Activated B cell treated with CpG ODN at 0.5 μM for 24 hours (primary cell): ENCODE measurements at regions not wholly inside any gene's neighbourhood (a gene's known extent, or its start where the extent isn't known, plus 50 kb on each side); places are given as distances from the start of the nearest gene placed in this dataset.

Experiments used
- ATAC-seq: fragments of 200-7000 bp; cut with Tn5 transposase; one replicate; pipeline ENCODE4 v1.10.0; 2021; ENCODE audit warnings: low read depth, mild to moderate bottlenecking, moderate library complexity
- CTCF ChIA-PET: fragments of 350-600 bp; sonication (Branson Sonifier 250); formaldehyde crosslinking; loops from one replicate; lab custom pipeline; 2021; ENCODE audit warnings: antibody characterized with exemption; lab: Charles Lee
- POLR2A ChIA-PET: fragments of 350-600 bp; sonication (Branson Sonifier 250); formaldehyde crosslinking; loops from one replicate; lab custom pipeline; 2021; ENCODE audit warnings: antibody characterized with exemption; lab: Charles Lee
- DNase-seq: peaks from one replicate; pipeline ENCODE4 v3.0.0; 2022
- H3K27ac Mint-ChIP-seq: one replicate; pipeline ENCODE4 v1.8.0; 2020; ENCODE audit warnings: mixed read lengths
- H3K27me3 Mint-ChIP-seq: one replicate; pipeline ENCODE4 v1.8.0; 2021; ENCODE audit warnings: mixed read lengths
- H3K36me3 Mint-ChIP-seq: one replicate; pipeline ENCODE4 v1.8.0; 2021; ENCODE audit warnings: low read depth, mixed read lengths
- H3K4me1 Mint-ChIP-seq: one replicate; pipeline ENCODE4 v1.8.0; 2021; ENCODE audit warnings: mixed read lengths
- H3K4me3 Mint-ChIP-seq: one replicate; pipeline ENCODE4 v1.8.0; 2020; ENCODE audit warnings: mild to moderate bottlenecking, mixed read lengths
- H3K9me3 Mint-ChIP-seq: one replicate; pipeline ENCODE4 v1.8.0; 2020; ENCODE audit warnings: mixed read lengths
- intact Hi-C: fragments of 100-400 bp; cut with micrococcal nuclease; formaldehyde crosslinking; loops from one replicate; pipeline ENCODE4 v1.15.1; 2024
- TF ChIP-seq, protein P1 (sequence below): fragments of 200-600 bp; IDR thresholded peaks from one replicate; pipeline ENCODE4 v1.8.0; 2022; ENCODE audit warnings: antibody characterized with exemption, mild to moderate bottlenecking

DNA sequence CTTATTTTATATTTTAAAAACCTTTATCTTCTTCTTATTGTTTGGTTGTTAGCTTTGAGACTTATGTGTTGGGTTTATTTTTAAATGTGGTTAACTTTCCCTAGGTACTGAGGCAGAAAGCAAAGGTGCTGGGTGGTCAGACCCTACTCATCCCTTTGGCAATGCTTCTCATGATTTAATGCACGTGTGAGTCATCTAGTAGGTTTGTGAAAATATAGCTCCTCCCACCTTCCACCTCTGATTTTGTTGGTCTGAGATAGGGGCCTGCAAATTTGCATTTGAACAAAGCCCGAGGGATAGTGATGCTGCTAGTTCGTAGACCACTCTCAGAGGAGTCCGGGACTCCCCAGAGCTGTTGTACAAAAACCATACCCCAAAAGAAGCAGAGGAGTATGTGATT is 771.3 kb upstream of the ARGLU1 start:
- no peaks in the 10 kb centered on the region for H3K36me3 Mint-ChIP-seq
- POLR2A ChIA-PET, result no interaction called here
- CTCF ChIA-PET, result no interaction called here
- no peak overlapping the region for H3K27ac Mint-ChIP-seq
- H3K27me3 Mint-ChIP-seq, result no peaks in the 10 kb centered on the region
- ATAC-seq (no peak), DNase-seq (no peak)
- no peak overlapping the region for H3K4me3 Mint-ChIP-seq
- intact Hi-C loops, result no loop called here
- peaks cover 12% of the 10 kb centered on the region for H3K9me3 Mint-ChIP-seq
- TF ChIP-seq, protein P1, sequence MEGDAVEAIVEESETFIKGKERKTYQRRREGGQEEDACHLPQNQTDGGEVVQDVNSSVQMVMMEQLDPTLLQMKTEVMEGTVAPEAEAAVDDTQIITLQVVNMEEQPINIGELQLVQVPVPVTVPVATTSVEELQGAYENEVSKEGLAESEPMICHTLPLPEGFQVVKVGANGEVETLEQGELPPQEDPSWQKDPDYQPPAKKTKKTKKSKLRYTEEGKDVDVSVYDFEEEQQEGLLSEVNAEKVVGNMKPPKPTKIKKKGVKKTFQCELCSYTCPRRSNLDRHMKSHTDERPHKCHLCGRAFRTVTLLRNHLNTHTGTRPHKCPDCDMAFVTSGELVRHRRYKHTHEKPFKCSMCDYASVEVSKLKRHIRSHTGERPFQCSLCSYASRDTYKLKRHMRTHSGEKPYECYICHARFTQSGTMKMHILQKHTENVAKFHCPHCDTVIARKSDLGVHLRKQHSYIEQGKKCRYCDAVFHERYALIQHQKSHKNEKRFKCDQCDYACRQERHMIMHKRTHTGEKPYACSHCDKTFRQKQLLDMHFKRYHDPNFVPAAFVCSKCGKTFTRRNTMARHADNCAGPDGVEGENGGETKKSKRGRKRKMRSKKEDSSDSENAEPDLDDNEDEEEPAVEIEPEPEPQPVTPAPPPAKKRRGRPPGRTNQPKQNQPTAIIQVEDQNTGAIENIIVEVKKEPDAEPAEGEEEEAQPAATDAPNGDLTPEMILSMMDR, result no peak
- no peaks in the 10 kb centered on the region for H3K4me1 Mint-ChIP-seq

DNA sequence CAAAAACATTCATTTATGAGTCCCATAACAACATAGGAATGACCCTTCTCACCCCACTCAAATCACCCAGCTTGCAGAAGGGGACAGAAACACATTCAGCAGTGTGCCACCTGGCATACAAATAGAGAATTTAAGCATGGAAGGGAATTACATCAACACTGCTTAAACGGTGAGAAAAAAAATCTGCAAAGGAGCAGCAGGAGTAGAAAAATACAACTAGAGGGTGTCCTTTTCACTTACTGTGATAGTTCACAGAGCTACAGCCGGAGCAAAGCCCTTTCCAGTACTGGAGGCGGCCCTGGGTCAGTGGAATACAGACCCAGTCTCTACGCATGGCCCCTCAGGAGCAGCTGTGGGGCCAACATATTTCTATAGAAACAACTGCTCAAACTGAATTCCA is 764.3 kb upstream of the ARGLU1 start:
- DNase-seq (no peak), ATAC-seq (no peak)
- H3K4me3 Mint-ChIP-seq, result no peak overlapping the region
- intact Hi-C loops, result no loop called here
- H3K27me3 Mint-ChIP-seq, result no peaks in the 10 kb centered on the region
- H3K4me1 Mint-ChIP-seq, result no peaks in the 10 kb centered on the region
- H3K27ac Mint-ChIP-seq, result no peak overlapping the region
- TF ChIP-seq, protein P1, result no peak
- H3K9me3 Mint-ChIP-seq, result peaks cover 5% of the 10 kb centered on the region
- POLR2A ChIA-PET, result no interaction called here
- H3K36me3 Mint-ChIP-seq, result no peaks in the 10 kb centered on the region
- CTCF ChIA-PET, result no interaction called here

DNA sequence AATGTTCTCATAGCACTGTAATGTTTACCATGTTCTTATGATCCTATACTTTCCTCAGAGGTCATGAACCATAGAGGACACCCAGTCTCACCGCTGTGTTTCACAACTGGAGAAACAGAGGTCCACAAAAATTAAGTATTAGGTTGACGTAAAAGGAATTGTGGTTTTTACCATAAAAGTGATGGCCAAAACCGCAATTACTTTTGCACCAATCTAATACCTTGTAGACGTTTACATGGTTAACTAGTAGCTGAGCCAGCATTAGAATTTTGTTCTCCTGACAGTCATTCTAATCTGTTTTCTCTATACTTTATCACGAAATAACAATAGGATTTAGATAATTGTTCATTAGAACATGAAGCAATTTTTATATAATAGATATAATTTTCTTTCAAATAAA is 763.4 kb upstream of the ARGLU1 start:
- DNase-seq (no peak), ATAC-seq (no peak)
- POLR2A ChIA-PET, result no interaction called here
- no peaks in the 10 kb centered on the region for H3K27me3 Mint-ChIP-seq
- peaks cover 5% of the 10 kb centered on the region for H3K9me3 Mint-ChIP-seq
- no peak overlapping the region for H3K4me3 Mint-ChIP-seq
- intact Hi-C loops, result no loop called here
- TF ChIP-seq, protein P1, result no peak
- CTCF ChIA-PET, result no interaction called here
- no peaks in the 10 kb centered on the region for H3K36me3 Mint-ChIP-seq
- no peak overlapping the region for H3K27ac Mint-ChIP-seq
- H3K4me1 Mint-ChIP-seq, result no peaks in the 10 kb centered on the region

DNA sequence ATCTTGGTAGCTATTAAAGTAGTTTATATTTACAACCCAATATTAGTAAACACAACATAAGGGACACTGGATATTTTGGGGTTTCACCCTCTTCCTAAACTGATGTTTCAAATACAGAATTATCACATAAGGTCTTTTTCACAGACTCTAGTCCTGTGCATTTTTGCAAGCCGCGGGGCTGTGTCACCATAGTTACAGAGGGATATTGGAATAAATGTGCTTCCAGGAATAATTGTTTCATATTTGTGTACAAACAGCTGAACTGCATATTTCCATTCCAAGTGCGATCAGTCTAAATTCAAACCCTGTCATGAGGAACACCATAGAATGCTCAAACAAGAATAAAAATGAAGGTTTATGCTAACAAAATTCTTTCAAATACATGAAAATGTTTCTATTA is 762.5 kb upstream of the ARGLU1 start:
- DNase-seq (no peak), ATAC-seq (no peak)
- TF ChIP-seq, protein P1, result no peak
- Mint-ChIP-seq H3K27me3 (no peaks in the 10 kb centered on the region), H3K4me3 (no peak overlapping the region), H3K4me1 (no peaks in the 10 kb centered on the region), H3K36me3 (no peaks in the 10 kb centered on the region), H3K9me3 (peaks cover 5% of the 10 kb centered on the region), H3K27ac (no peak overlapping the region)
- CTCF ChIA-PET, result no interaction called here
- intact Hi-C loops, result no loop called here
- POLR2A ChIA-PET, result no interaction called here

DNA sequence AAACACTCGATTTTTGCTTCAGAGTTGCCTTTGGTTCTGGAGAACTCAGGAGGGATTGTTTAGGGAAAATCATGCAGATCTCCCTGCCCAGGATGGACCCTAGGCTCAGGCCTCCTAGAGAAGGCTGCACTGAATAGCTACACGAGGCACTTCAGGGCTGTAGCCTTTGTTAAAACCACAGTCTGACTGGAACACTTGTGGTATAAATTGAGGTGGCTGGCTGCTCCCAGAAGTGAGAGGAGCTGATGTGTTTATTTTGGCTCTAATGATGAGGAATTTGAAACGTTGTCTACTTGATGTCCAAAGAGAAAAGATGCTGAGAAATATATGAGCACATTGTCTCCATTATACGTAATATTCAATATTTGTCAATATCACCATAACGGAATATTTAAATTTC is 762.1 kb upstream of the ARGLU1 start:
- intact Hi-C loops, result no loop called here
- H3K27me3 Mint-ChIP-seq, result no peaks in the 10 kb centered on the region
- no peak overlapping the region for H3K27ac Mint-ChIP-seq
- TF ChIP-seq, protein P1, result no peak
- H3K4me3 Mint-ChIP-seq, result no peak overlapping the region
- POLR2A ChIA-PET, result no interaction called here
- no peaks in the 10 kb centered on the region for H3K4me1 Mint-ChIP-seq
- H3K36me3 Mint-ChIP-seq, result no peaks in the 10 kb centered on the region
- DNase-seq (no peak), ATAC-seq (no peak)
- H3K9me3 Mint-ChIP-seq, result peaks cover 5% of the 10 kb centered on the region
- CTCF ChIA-PET, result no interaction called here
